ENCODE measurements at regions not wholly inside any gene's neighbourhood (a gene's known extent, or its start where the extent isn't known, plus 50 kb on each side); places are given as distances from the start of the nearest gene placed in this dataset.

- no peak overlapping the region for H3K4me3 ChIP-seq (ENCODE audit: low read depth, low read length)
- DNase-seq (ENCODE audit: low read depth) = no peak
- TF ChIP-seq CTCF (IDR thresholded peaks at IDR 0.05; ENCODE audit: low read depth, low read length) (no peak), POLR2A (IDR thresholded peaks at IDR 0.05; ENCODE audit: extremely low read depth, insufficient read length) (no peak), MYC (IDR thresholded peaks at IDR 0.05; ENCODE audit: low read depth, low read length) (no peak)
Measured at GRCh38 chr2:119069781-119070180, 88.8 kb downstream of the C1QL2 start.

- no peak for DNase-seq (ENCODE audit: low read depth)
- TF ChIP-seq MAX (IDR thresholded peaks at IDR 0.05; ENCODE audit: low read depth, low read length) = no peak
- no peak for TF ChIP-seq POLR2A (IDR thresholded peaks at IDR 0.05; ENCODE audit: extremely low read depth, insufficient read length)
- TF ChIP-seq MYC (IDR thresholded peaks at IDR 0.05; ENCODE audit: low read depth, low read length) = no peak
- TF ChIP-seq CTCF (IDR thresholded peaks at IDR 0.05; ENCODE audit: low read depth, low read length) = no peak
- no peak overlapping the region for H3K4me3 ChIP-seq (ENCODE audit: low read depth, low read length)
Measured at GRCh38 chr2:119068154-119068725, 90.3 kb downstream of the C1QL2 start.

GRCh38 chr2:119066272-119066804 is 92.2 kb downstream of the C1QL2 start:
- no peak overlapping the region for H3K4me3 ChIP-seq (ENCODE audit: low read depth, low read length)
- TF ChIP-seq POLR2A (IDR thresholded peaks at IDR 0.05; ENCODE audit: extremely low read depth, insufficient read length) (no peak), MYC (IDR thresholded peaks at IDR 0.05; ENCODE audit: low read depth, low read length) (no peak), CTCF (IDR thresholded peaks at IDR 0.05; ENCODE audit: low read depth, low read length) (no peak), MAX (IDR thresholded peaks at IDR 0.05; ENCODE audit: low read depth, low read length) (no peak)
- DNase-seq (ENCODE audit: low read depth) = no peak

GRCh38 chr2:119065146-119065545 is 93.4 kb downstream of the C1QL2 start:
- H3K4me3 ChIP-seq (ENCODE audit: low read depth, low read length) = no peak overlapping the region
- no peak for TF ChIP-seq MAX (IDR thresholded peaks at IDR 0.05; ENCODE audit: low read depth, low read length)
- TF ChIP-seq MYC (IDR thresholded peaks at IDR 0.05; ENCODE audit: low read depth, low read length) = no peak
- no peak for TF ChIP-seq CTCF (IDR thresholded peaks at IDR 0.05; ENCODE audit: low read depth, low read length)
- DNase-seq (ENCODE audit: low read depth) = no peak

GRCh38 chr2:119064567-119064966 is 94.0 kb downstream of the C1QL2 start:
- no peak for TF ChIP-seq CTCF (IDR thresholded peaks at IDR 0.05; ENCODE audit: low read depth, low read length)
- no peak for TF ChIP-seq POLR2A (IDR thresholded peaks at IDR 0.05; ENCODE audit: extremely low read depth, insufficient read length)
- no peak for TF ChIP-seq MYC (IDR thresholded peaks at IDR 0.05; ENCODE audit: low read depth, low read length)
- no peak for TF ChIP-seq MAX (IDR thresholded peaks at IDR 0.05; ENCODE audit: low read depth, low read length)
- peak; percentile 16 for DNase-seq (ENCODE audit: low read depth)
- H3K4me3 ChIP-seq (ENCODE audit: low read depth, low read length) = no peak overlapping the region

- H3K4me3 ChIP-seq (ENCODE audit: low read depth, low read length) = no peak overlapping the region
- no peak for TF ChIP-seq MAX (IDR thresholded peaks at IDR 0.05; ENCODE audit: low read depth, low read length)
- no peak for TF ChIP-seq CTCF (IDR thresholded peaks at IDR 0.05; ENCODE audit: low read depth, low read length)
- no peak for TF ChIP-seq POLR2A (IDR thresholded peaks at IDR 0.05; ENCODE audit: extremely low read depth, insufficient read length)
- DNase-seq (ENCODE audit: low read depth) = no peak
Measured at GRCh38 chr2:119063177-119063576, 95.4 kb downstream of the C1QL2 start.

Data from NB4 (cell line).